Right atrium auricular region (tissue), 2 donors: ENCODE measurements at regions not wholly inside any gene's neighbourhood (a gene's known extent, or its start where the extent isn't known, plus 50 kb on each side); places are given as distances from the start of the nearest gene placed in this dataset.

Experiments
- DNase-seq: peaks from one replicate; pipeline ENCODE4 v3.0.0-alpha.2; 2019; ENCODE audit warnings: low spot score
- H3K27ac ChIP-seq, 2 donors: fragments of 200-600 bp; sonication (generic); 1 replicate in 1 of 2; 2 replicates in 1 of 2; pipeline ENCODE4 v1.5.1; 2016 to 2019
- H3K27me3 ChIP-seq, 2 donors: fragments of 200-600 bp; sonication (generic); one replicate each; pipeline versions ENCODE4 v1.5.1 to v1.6.0; 2017 to 2019
- H3K36me3 ChIP-seq: fragments of 200-600 bp; sonication (generic); one replicate; pipeline ENCODE4 v1.5.1; 2016
- H3K4me1 ChIP-seq, 2 donors: fragments of 200-600 bp; sonication (generic); one replicate each; pipeline versions ENCODE4 v1.5.1 to v1.6.0; 2017 to 2019
- H3K4me3 ChIP-seq, 2 donors: fragments of 200-600 bp; sonication (generic); 1 replicate in 1 of 2; 2 replicates in 1 of 2; pipeline ENCODE4 v1.5.1; 2017 to 2019; ENCODE audit warnings: mild to moderate bottlenecking in 1 of 2, moderate library complexity in 1 of 2
- H3K9me3 ChIP-seq, 2 donors: fragments of 200-600 bp; sonication (generic); one replicate each; pipeline ENCODE4 v1.5.1; 2019
- TF ChIP-seq, protein P1 (sequence below), 2 donors: fragments of 200-600 bp; sonication (generic); IDR thresholded peaks; one replicate each; pipeline ENCODE4 v1.5.1; 2019; ENCODE audit warnings: antibody characterized with exemption in 2 of 2

DNA sequence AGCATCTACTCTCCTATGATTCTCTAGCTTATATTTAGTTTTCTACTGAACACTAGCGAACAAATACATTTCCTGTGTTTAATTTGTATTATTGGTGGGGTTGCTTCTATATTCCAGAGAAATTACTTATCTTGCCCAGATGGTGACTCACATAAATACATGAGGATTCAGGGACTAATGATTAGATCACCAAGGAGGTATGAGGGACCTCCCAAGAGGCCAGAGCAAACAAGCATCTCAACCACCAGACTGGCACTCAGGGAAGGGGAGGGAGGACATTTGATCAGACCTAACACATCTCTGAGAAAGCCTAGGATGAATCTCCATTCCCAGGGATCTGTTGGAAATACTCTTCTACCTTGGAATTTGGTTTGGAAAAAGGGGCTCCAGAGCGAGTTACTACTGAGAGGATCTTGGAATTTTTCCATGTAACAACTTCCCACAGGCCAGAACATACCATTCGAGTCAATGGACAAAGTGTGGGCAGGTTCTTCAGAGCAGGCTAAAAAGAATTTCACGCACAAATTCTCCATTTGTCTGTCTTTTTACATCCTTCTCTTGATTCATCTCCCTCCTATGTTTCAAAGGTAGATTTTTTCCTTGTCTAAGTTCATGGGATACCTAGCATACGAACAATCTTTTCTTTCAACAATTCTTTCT lies 262.6 kb upstream of the MYOCD start:
- H3K4me1 ChIP-seq = peaks cover 0 to 11% of the 10 kb centered on the region in 2 donors
- H3K27me3 ChIP-seq = no peaks in the 10 kb centered on the region
- no peak overlapping the region for H3K4me3 ChIP-seq
- no peaks in the 10 kb centered on the region for H3K36me3 ChIP-seq
- TF ChIP-seq, protein P1, sequence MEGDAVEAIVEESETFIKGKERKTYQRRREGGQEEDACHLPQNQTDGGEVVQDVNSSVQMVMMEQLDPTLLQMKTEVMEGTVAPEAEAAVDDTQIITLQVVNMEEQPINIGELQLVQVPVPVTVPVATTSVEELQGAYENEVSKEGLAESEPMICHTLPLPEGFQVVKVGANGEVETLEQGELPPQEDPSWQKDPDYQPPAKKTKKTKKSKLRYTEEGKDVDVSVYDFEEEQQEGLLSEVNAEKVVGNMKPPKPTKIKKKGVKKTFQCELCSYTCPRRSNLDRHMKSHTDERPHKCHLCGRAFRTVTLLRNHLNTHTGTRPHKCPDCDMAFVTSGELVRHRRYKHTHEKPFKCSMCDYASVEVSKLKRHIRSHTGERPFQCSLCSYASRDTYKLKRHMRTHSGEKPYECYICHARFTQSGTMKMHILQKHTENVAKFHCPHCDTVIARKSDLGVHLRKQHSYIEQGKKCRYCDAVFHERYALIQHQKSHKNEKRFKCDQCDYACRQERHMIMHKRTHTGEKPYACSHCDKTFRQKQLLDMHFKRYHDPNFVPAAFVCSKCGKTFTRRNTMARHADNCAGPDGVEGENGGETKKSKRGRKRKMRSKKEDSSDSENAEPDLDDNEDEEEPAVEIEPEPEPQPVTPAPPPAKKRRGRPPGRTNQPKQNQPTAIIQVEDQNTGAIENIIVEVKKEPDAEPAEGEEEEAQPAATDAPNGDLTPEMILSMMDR (IDR thresholded peaks at IDR 0.05) = no peak
- H3K27ac ChIP-seq = no peak overlapping the region
- no peaks in the 10 kb centered on the region for H3K9me3 ChIP-seq
- no peak for DNase-seq

DNA sequence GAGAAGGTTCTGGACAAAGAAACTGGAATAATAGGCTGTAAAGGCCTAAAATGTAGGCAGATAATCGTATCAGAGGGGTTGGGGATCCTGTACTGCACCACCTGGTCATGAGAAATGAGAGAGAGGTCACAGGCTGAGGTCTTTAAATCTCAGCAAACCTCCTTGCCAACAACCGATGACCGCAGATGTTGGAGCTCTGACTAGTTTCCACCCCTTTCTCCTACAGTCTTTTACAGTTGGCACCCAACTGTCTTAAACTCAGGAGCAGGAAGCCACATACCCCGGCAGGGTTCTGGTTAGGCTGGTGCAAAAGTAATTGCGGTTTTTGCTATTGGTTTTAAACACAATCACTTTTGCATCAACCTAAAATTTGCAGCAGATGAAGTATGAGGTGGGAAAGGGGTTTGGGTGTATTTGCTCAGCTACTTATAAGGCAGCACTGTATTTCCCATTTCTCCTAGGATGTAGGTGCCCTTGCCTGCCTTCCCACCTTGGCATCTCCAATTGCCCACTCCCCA lies 261.8 kb upstream of the MYOCD start:
- H3K27ac ChIP-seq = no peak overlapping the region

DNA sequence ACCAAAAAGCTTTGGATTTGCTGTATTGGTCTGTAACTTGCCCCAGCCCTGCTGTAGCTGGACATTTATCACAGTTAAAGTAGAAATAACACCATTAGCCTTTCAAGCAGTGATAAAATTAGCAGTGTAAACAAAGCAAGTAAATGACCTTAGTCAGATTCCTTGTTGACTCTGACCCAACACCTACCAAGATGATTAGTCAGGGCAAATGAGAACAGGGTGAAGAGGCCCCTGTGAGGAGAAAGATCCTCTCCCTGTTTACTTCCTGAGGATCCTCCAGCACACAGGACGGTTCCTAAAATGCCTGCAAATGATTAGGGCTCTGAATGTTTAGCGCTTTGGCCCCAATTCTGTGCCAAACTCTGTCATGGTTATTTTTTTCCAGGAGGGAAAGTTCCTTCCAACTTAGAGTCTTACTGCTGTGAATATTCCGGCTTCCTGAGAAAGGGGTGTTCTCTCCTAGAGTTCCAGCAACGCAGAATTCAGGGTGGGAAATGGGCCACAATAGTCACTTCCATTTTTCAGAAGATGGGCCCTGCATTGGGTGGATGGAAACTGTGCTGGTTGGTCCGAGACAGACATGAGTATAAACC lies 259.0 kb upstream of the MYOCD start:
- TF ChIP-seq, protein P1 (IDR thresholded peaks at IDR 0.05) = no peak
- Histone ChIP-seq H3K4me3 (no peak overlapping the region), H3K4me1 (peaks cover 0 to 11% of the 10 kb centered on the region in 2 donors), H3K27me3 (no peaks in the 10 kb centered on the region), H3K27ac (no peak overlapping the region), H3K36me3 (no peaks in the 10 kb centered on the region), H3K9me3 (no peaks in the 10 kb centered on the region)
- DNase-seq = no peak

More for the DNA sequence above, 261.8 kb upstream of the MYOCD start:
- DNase-seq = no peak
- Histone ChIP-seq H3K4me3 (no peak overlapping the region), H3K9me3 (no peaks in the 10 kb centered on the region), H3K36me3 (no peaks in the 10 kb centered on the region), H3K27me3 (no peaks in the 10 kb centered on the region), H3K4me1 (peaks cover 0 to 11% of the 10 kb centered on the region in 2 donors)
- TF ChIP-seq, protein P1 (IDR thresholded peaks at IDR 0.05) = no peak

DNA sequence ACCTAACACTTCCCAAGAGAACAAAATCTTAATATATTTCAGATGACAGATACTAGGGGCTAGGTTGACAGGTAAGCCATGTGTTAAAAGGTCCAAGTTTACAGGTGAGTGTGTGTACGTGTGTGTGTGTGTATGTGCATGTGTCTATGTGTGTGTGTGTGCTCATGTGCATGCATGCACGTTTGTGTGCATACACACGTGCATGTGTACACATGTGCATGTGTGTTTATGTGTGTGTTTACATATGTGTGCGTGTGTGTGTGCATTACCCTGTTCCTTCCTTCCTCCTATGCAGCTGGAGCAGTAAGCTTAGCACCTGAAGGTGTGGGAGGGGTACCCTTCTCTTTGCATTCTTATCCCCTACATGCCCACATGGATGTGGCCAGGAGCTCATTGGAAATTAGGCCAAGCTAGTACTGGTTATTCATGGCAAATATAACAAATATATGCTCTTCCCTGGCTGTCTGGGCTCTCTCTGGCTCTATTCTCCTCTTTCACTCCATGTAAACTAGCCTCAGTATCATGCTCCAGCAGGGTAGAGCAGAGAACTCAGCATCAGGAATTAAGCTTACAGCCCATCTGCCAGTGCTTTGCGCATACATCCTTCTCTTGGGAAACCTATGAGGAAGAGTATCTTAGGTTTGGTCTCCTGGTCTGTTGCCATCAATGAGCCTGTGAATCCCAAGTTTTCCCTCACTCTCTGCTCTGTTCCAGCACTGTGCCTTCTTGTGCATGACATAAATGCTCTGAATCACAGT lies 258.0 kb upstream of the MYOCD start:
- TF ChIP-seq, protein P1 (IDR thresholded peaks at IDR 0.05) = no peak

DNA sequence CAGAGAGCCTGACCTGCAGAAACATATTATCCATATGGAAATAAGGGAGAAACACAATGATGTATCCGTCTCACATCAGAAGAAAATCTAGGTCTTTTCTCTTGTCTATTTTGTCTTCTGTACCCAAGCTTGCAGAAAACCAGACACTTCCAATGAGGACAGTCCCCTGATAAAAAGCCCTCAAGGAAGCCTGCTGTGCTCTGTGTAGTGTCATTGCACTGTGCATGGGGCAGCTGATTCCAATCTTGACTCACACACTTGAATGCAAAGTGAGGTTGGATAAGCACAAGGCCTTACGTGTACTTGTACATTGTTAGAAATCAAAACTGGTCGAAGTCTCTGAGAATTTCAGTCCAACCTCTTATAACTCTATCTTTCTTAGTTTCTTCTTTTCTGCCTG lies 256.6 kb upstream of the MYOCD start:
- Histone ChIP-seq H3K9me3 (no peaks in the 10 kb centered on the region), H3K27ac (no peak overlapping the region)

More for the DNA sequence above, 258.0 kb upstream of the MYOCD start:
- no peak overlapping the region for H3K27ac ChIP-seq
- no peak overlapping the region for H3K4me3 ChIP-seq
- H3K9me3 ChIP-seq = no peaks in the 10 kb centered on the region
- no peaks in the 10 kb centered on the region for H3K36me3 ChIP-seq
- no peak for DNase-seq
- H3K4me1 ChIP-seq = peaks cover 0 to 11% of the 10 kb centered on the region in 2 donors
- no peaks in the 10 kb centered on the region for H3K27me3 ChIP-seq

More for the DNA sequence above, 256.6 kb upstream of the MYOCD start:
- TF ChIP-seq, protein P1 (IDR thresholded peaks at IDR 0.05) = no peak
- H3K27me3 ChIP-seq = no peaks in the 10 kb centered on the region
- DNase-seq = no peak
- H3K36me3 ChIP-seq = no peaks in the 10 kb centered on the region
- H3K4me3 ChIP-seq = no peak overlapping the region
- peaks cover 0 to 11% of the 10 kb centered on the region in 2 donors for H3K4me1 ChIP-seq
